GM21825 (cell line): ENCODE measurements at regions not wholly inside any gene's neighbourhood (a gene's known extent, or its start where the extent isn't known, plus 50 kb on each side); places are given as distances from the start of the nearest gene placed in this dataset.

Experiments
- ATAC-seq: cut with Tn5 transposase; IDR thresholded peaks from one replicate; pipeline ENCODE4 v1.9.1; 2021; ENCODE audit warnings: mild to moderate bottlenecking, moderate library complexity; ENCODE audit not compliant: unreplicated experiment

DNA sequence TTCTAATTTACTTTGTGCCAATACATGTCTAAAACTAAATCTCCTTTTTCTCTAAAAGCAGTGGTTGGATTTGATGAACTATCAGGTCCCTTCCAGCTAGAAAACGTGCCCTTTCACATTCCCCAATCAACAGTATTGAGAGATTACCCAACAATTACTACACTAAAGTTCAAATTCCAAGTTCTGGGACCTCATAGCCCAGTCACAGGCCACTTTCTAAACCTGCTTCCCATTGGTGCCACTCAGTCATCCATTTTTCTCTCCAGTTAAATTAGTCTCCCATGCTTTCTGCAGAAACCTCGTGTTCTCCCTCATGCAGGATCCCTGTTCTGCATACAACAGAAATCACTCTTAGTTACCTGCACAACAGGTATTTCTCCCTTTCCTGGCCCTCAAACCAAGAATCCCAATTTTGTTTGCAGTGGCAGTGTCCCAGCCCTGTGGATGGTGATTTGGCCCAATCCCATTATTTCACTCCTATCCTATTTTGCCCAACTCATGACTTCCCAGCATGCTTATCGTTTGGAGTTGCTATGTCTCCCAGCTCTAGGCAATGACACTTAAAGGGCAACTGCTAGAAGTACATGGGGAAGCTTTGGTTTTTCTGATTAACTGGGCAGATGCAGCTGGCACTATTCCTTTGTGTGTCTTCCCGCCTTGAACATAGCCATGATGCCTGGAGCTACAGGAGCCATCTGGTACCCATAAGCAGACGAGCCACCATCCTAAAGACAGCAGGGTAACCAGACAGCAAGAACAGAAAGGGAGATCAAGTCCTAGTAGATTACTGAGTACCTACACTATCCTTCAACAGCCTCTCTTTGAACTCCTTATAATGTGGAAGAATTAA is 224.2 kb downstream of the MINAR1 start:
- ATAC-seq, result no peak

DNA sequence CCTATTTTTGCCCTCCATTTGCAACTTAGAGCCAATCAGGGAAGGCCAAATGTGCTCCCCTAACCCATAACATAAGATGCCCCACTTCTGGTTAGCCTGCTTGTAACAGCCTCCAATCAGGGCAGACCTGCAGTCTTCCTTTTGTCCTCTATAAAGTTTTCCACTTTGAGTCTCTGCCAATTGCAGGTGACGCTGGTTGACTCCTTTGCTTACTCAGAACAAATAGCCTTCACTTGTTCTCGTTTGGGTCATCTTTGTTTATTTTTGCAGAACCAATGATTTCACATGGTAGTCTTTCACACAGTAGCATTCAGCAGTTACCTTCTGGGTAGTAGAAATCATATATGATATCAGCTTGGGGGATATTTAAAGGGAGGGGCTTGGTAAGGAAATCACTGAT is 225.6 kb downstream of the MINAR1 start:
- no peak for ATAC-seq

DNA sequence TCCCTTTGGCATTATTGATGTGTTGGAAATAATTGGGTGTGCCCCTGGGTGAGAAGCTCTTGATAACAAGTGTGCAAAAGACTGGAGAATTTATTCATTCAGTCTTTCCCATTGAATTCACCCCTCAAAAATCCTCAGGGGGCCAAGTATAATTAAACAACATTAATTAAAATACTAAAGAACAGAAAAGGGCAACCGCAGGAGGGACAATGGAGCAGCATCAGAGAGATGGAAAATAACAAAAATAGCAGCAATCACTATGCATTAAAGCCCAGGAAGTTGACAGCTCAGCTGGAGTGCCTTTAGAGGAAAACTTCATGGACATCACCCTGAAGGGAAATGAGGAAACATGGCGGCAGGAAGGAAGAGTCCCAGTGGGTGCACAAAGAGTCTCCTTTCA is 227.6 kb downstream of the MINAR1 start:
- no peak for ATAC-seq

DNA sequence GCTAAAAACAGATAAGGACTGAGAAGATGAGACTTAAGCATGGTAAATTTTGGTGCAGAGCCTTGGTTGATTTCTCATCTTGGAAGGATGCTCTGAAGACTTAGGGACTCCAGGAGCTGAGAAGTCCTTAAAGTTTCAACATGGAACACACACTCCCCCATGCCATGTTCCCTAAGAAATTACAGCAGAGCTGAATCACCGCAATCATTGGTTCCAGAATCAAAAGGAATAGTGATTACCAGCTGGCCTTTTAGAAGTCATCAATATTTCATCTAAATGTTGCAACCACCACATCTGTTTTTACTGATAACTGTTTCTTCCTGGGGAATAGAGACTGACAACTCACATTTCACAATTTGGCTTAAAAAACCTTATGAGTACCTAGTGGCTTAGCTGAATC is 229.3 kb downstream of the MINAR1 start:
- ATAC-seq, result no peak

DNA sequence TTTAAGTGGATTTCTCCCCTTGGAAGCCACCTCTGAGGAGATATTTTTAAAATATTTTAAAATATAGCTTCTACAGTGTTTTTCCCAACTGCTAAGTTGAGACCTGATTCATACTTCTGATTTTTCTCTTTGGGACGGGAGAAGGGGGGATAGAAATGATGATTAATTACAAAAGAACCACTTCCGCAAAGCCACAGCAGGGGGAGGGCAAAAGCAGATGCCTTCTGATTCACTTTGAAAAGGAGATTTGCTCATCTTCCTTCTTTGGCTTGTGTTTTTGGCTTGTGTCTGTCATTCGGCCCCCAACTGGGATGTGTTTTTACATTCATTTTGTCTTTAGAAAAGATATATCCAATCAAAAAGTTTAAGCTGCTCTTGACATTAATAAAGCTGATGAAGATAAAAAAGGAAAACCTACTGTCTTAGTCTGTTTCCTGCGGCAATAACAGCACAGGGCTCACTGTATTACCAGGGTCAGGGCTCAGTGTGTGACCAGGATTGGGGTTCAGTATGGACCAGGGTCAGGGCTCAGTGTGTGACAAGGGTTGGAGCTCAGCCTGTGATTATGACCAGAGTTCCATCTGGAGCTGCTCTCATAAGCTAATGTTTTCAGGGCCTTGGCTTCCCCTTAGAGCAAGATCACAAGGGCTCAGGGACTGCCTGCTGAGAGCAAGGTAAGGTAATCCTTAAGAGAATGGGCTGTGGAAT is 223.2 kb downstream of the MTHFS start:
- ATAC-seq, result peak; percentile 85

DNA sequence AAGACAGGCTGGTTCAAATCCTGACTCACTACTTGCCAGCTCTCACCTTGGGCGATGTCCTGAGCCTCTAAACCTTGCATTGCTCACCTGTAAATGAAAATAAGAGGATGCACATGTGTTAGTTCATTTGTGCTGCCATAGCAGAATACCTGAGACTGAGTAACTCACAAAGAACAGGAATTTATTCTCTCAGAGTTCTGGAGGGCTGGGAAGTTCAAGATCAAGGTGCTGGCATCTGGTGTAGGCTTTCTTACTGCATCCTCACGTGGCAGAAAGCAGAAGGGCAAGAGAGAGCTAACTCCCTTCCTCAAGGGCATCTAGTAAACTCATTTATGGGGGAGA is 222.7 kb downstream of the MTHFS start:
- ATAC-seq, result no peak

DNA sequence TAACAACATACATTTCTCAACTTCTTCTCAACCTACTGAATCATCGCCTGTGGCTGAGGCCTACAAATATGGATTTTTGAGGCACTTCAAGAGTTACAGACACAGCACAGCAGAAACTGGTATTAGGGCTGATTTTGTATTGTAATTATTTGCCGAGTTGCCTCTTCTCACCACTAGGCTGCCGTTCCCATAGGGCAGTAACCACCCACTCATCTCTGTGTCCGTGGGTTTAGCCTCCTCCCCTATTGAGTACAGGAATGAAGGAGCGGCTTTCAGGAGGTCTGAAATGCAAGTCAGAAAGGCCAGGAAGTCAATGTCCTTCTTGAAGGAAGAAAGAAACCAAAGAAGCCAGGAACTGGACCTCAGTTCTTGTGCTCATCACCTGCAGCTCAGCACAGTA is 220.8 kb downstream of the MTHFS start:
- no peak for ATAC-seq

DNA sequence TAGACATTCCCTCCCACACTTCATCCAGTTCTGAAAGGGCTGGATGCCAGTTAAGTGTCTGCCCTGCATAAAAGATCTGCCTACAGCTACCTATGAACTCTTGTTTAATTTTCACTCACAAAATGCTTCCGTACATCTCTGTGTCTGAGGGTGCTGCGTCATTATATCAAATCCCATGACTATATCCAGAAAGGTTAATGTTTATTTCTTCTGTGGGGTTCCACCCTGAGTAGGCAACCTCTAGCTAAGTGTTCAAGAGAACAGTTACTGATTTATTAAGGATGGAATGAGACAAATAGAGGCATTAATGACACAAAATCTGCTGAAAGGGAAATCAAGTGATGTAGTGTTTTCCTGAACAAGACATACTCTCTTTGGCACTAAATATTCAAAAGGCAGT is 220.2 kb downstream of the MTHFS start:
- ATAC-seq, result no peak

DNA sequence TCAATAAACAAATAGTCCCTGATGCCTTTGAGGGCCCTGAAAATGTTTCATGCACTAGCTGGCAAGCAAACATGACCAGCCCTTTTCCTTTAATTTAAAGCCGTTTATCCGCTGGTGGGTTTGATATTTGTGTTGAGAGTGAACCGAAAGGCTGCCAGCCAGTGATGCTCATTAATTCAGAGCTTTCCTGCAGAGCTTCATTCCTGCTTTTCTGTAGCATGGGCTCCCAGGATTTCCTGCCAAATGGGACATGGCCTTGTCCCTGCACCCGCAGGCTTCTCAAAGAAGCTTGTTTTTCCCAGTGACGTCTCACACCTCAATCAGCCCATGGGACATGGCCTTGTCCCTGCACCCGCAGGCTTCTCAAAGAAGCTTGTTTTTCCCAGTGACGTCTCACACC is 219.6 kb downstream of the MTHFS start:
- no peak for ATAC-seq

DNA sequence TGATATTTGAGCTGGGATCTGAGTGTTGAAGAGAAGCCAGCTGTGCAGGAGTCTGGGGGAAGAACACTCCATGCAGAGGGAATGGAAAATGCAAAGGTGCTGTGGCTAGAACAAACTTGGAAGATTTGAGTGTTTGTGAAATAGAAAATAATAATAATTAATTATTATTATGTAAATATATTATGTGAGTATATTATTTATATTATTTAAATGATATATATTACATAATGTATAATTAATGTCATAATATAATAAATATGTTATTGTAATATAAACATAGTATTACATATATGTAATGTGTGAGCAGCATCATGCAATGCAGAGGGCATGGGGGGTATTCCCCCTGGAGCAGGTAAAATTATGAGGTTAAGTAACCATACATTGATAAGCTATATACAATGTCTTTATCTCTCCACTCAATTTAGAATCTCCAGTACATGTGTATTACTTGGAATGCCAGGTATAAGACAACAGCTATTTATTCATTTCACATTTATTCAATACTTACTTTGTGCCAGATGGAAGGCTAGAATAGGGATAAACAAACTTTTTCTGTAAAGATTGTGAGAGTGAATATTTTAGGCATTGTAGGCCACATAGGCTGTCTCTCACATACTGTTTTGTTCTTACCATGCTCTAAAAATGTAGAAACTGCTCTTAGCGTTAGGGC is 218.6 kb downstream of the MTHFS start:
- no peak for ATAC-seq

DNA sequence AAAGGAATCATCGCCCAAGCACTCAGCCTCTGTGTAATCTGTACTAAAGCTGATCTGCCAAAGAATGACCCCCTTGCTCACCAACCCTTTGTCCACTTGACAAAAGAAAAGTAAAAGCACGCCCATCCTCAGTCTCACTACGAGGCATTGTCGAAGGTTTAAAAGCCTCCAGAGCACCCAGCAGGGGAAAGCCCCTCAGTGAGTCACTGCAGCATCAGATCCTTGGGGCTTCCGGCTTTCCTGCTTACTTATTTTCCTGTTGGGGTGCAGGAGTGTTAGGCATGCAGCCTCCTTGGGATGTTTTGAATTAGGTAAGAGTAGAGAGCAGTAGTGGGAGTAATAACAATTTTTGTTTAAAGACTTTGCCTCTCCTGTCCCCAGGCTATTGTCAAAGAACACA is 216.1 kb downstream of the MTHFS start:
- peak; percentile 63 for ATAC-seq

DNA sequence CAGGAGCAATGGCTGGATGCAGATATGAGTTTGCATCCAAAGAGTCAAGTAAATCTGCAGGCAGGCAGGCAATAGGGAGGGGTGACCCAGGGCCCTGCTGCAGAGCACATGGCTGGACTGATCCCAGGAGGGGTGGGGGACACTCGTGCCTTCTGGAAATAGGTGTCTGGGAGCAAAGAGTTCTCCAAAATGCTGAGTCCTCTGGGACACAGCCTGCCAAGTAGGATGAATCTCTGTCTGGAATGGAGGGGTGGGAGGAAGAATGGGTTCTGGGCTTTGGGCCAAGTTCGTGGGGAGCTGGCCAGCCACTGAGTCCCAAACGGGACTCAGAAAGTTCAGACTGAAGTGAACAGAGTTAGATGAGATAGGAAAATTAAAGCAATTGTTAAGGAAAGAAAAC is 214.5 kb downstream of the MTHFS start:
- no peak for ATAC-seq

DNA sequence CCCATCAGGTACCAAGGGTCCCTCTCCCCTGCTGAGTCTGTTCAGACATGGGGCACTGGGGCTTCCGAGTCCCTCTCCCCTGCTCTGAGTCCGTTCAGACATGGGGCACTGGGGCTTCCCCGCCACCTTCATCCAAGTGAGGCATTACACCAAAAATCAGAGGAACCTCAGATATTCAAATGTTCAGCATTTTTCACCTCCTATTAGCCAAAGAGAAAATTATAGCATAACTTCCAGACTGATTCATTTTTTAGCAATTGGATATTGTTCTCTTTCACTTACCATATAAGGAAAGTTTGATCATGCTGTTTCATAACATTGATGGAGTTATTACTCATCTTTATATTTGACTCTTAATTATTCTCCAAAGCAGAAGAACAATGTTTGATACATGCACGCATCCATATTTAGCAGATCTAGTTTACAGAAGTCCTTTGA is 213.9 kb downstream of the MTHFS start:
- no peak for ATAC-seq

DNA sequence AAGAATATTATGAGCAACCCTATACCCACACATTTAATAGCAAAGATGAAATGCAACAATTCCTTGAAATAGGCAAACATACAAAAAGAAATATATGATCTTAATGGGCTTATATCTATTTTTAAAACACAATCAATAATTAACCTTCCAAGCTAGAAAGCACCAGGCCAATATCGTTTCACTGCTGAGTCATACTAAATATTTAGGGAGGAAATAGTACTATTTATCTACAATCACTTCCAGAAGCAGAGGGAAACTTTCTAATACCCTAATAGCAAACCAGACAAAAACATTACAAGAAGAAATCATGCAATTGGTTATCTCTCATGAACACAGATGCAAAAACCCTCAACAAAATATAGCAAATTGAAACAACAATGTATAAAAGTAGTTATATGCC is 207.8 kb downstream of the MTHFS start:
- no peak for ATAC-seq

DNA sequence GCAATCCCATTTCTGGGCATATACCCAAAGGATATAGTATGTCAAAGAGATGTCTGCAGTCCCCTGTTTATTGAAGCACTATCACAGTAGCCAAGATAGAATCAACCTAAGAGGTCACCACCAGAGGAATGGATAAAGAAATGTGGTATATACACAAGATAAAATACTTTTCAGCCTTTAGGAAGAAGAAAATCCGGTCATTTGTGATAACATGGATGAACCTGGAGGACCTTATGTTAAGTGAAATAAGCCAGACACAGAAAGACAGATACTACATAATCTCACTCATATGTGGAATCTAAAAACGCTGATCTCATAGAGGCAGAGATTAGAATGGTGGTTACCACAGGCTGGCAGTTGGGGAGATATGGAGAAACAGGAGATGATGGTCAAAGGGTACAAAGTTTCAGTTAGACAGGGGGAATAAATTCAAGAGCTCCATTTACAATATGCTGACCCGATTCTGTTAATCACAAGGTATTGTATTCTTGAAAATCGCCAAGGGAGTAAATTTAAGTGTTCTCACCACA is 195.8 kb downstream of the MTHFS start:
- ATAC-seq, result no peak

DNA sequence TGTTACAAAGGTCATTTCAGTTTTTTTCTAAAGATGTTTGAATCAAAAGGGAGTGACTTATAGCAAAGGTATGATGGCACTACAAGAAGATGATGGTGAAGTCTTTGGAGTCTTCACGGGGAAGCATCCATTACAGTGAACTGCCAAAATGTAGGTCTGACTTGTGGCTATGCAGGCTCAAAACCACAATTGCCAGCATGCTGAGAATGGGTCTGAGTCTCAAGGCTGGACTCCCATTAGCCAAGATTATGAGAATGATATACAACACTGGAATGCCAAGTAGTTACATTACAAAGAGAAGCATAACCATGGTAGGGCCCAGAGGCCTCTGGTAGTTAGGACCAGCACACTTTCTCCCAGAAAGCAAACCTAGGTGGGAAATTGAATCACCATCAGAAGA is 194.2 kb downstream of the MTHFS start:
- ATAC-seq, result no peak

DNA sequence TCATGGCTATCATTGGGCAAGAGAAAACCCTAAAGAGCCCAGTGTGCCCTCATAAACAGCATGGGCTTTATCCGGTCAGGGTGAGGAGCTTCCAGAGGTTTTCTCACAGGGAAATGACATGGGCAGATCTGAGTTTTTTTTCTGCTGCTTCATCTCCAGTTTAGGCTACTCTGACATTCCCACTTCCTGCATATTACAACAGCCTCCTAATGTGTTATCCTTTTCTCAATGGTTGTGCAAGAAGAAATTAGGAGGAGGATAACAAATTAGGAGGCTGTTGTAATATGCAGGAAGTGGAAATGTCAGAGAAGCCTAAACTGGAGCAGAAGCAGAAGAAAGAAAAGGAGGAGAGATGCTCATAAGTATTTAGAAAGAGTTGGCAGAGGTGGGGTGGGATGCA is 175.6 kb downstream of the MTHFS start:
- no peak for ATAC-seq

DNA sequence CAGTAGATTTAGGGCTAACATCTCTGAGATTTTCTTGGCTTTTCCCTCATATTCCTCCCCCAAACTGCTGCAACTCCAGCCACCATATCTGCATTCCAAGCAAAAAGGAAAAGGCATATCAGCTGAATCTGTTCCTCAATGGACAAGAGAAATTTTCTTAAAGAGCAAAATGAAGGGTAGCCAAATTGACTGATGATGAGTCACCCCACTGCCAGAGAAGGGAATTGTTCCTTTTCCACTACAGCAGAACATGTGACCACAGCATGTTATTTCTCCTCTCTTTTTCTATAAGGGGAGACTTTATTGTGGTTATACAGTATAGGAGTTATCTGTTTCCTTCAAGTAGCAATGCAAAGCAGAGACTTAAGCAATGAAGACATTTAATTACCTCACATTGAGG is 172.5 kb downstream of the MTHFS start:
- ATAC-seq, result no peak

DNA sequence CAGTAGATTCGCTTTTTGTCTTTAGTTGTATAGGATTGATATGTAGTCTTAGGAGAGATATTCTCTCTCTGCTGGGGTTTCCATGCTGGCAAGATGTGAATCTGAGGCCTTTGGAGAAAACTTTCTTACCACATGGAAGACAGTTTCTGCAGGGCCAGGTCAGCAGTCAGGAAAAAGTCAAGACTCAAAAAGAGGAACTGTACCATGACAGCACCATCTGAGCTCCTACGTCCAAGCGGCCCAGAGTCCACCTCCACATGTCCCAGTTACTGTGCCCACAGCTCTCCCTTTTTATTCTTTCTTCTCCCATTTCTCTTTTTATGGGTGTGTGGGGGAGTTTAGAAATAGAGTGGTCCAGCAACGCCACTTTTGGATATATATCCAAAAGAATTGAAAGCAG is 172.0 kb downstream of the MTHFS start:
- ATAC-seq, result no peak

DNA sequence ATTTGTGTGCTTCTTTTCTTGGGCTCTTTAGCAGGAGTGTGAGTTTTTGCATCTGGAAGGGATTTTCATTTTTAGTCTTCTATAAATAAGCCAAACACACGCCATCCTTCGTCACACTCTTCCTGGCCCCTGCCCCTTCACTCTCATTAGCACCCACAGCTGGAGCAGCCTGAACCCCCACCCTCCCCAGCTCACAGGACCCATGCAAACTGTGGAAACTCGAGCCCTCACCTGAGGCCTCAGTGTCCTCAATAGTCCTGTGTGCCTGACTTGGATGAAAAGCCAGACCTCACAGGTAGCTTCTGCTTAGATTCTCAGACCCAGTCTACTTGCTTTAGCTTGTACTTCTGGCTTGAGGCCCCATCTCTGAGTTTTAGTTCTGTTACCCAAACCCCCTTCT is 167.9 kb downstream of the MTHFS start:
- ATAC-seq, result no peak

DNA sequence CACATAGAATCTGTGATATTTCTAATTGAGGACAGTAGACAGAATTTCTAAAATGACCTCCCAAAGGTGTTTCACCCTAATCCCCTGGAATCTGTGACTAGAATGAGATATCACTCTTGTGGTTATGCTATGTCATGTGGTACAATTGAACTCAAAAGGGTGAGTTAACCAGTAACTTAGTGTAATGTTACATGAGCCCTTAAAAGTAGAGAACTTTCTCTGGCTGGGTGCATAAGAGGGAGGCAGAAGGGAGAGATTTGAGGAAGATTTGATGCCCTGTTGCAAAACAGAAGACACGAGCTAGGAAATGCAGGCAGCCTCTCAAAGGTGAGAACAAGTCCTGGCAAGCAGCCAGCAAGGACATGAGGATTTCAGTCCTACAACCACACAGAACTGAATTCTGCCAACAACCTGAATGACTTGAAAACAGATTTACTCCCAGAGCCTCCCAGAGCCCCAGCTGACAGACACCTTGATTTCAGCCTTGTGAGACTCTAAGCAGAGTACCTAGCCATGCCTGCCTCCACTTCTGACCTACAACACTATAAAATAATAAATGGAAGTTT is 160.3 kb downstream of the MTHFS start:
- no peak for ATAC-seq
